Right ventricle myocardium inferior (tissue), 1 donor: ENCODE measurements at regions not wholly inside any gene's neighbourhood (a gene's known extent, or its start where the extent isn't known, plus 50 kb on each side); places are given as distances from the start of the nearest gene placed in this dataset.
"Not testable (repeated sequence)": the region's sequence is repeated elsewhere in the genome, so short reads cannot be mapped to it uniquely, and the experiment has no call there.

Experiments
- ATAC-seq: fragments of 200-7000 bp; cut with Tn5 transposase; one replicate; pipeline ENCODE4 v1.9.1; 2020; ENCODE audit warnings: mild to moderate bottlenecking, moderate library complexity
- DNase-seq: peaks from one replicate; pipeline ENCODE4 v3.0.0; 2021; ENCODE audit errors: missing footprints
- intact Hi-C: fragments of 100-400 bp; cut with DNase I; formaldehyde crosslinking; loops from one replicate; pipeline ENCODE4 v1.11.0; 2022
- donor health status: DM: no; HTN: yes; CAD: no; lungs with severe emphysema.

DNA sequence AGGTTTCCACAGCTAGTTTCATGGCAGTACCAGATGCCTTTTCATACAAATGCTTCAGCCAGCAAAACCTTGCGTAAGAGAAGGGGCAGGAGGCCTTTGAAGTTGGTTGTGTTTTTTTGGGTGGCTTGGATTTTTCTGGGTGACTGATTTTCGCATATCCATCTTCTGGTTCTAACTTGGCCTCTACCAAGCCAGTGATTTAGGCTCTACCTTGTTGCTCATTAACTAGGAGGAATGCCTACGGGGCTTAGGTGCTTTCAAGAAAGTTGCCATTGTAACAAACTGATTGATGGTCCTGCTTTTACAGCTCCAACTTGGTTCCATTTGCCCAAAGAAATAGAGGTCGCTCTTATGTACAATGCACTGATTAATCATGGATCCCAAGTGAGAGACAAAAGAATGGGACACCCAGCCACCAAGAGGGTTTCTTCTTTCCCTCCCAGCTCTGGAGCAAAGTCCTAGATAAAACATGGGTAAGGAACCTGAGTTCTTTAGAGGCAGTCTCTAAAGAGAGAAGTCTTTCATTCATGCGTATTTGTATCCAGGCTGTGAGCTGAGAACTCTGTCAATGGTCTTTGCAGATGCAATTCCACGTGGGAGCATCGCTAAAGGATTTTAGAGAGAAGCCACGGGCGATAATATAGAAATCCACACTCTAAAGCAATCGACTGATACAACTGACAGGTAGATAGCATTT, 92.1 kb upstream of the FGFR2 start:
- intact Hi-C loops, result no loop called here
- no peak for ATAC-seq
- DNase-seq, result no peak

DNA sequence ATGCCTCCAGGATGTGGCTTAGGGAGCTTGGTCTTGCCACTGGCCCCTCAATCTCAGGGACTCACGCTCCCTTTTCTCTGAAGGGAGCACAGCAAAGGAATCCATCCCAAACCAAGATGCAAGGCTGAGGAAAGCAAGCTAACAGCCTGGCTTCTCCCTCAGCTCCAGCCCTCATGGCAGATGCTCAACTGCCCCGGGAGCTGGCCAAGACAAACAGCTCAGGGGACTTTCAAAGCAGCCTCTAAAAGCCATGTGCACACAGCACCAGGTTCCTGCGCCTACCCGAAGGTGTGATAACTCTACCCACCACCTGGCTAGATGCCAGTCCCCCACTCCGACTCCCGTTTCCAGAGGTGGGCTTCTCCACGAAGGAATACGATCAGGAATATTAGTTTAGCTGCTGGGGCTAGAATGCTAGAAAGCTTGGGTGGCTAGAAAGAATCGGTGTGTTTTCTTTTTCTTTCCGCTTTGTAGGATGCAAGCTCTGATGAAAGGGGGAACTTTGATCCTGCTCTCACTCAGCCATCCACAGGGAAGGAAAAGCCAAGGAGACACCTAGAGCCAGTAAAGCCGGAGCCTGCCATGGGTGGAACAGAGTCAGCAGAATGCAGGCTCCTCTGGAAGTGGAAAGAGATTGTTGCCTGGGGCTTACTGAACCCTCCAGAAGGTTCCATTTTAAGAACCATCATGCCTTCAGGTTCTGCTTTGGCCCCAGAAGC, 89.0 kb upstream of the FGFR2 start:
- ATAC-seq (no peak), DNase-seq (no peak)
- intact Hi-C loops, result no loop called here

DNA sequence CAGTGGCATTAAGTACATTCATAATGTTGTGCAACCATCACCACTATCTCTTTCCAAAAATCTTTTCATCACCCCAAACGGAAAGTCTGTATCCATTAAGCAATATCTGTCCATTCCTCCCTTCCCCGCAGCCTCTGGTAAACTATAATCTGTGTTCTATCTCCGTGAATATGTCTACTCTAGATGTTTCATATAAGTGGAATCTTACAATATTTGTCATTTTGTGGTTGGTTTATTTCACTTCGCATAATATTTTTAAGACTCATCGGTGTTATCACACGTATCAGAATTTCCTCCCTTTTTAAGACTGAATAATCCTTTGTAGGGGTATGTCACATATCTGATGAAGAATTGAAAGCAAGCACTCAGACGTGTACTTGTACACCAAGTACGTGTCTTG, 86.0 kb upstream of the FGFR2 start:
- ATAC-seq (no peak), DNase-seq (no peak)
- intact Hi-C loops, result no loop called here

DNA sequence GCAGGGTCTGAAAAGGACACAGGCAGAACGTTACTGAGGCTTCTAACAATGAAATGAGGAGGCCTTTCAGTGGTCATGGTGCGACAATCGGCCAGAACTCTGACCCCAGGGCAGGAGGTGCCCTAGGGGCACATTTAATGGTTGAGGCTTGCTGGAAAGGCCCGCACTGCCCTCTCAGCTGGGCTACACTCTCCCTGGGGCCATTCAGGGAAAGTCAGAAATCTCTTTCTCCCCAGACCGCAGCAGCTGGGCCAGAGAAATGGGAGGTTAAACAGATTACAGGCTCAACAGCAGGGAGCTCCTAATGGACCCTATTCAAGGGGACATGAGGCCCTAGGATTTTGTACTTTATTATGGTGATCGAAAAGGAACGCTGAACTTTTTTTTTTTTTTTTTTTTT, 85.6 kb upstream of the FGFR2 start:
- DNase-seq (no peak), ATAC-seq (no peak)
- intact Hi-C loops, result no loop called here

DNA sequence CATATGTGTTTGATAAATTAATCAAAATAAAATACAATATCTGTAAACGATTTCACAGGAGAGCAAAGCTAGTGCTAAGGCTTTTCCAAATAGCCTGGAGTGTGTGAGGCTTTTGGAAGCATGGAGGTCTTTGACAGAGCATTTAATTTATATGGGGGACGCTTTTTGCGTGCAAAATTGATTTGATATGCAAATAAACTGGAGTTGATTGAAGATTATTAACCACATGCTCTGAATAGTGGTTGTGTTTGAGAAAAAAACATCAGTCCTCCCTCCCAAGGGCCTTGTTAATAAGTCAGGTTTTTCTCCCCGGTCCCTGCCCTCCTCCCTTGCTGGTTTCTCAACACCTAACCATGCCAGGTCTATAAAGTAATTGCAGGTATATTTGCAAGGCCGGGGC, 85.1 kb upstream of the FGFR2 start:
- ATAC-seq, result no peak
- intact Hi-C loops, result no loop called here
- DNase-seq, result no peak

DNA sequence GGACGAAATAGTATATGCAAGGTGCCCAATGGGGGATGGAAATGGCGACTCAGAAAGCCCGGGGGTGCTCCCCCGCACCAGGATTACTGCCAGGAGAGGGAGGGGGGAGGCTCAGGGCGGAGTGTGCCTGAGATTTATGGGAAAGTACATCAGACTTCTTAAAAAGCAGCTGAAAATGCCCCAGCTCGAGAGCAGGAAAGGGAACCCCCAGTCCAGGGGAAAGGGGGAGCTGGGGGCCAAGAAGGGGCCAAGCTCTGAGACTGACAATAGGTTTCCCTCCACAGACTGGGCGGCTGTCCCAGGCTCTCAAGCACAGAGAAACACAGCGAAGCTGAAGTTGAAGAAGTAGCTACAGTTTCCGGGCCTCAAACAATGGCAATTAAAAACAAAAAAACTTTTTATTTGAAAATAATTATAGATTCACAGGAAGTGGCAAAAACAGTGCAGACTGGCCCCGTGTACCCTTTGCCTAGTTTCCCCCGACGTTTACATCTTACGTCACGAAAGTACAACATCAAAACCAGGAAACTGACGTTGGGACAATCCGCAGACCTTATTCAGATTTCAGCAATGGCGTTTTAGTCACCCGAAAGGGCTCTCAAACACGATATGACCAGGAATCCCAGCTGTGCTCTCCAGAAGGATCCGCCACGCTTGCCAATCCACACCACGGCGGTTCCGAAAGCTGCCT, 83.9 kb upstream of the FGFR2 start:
- ATAC-seq, result no peak

DNA sequence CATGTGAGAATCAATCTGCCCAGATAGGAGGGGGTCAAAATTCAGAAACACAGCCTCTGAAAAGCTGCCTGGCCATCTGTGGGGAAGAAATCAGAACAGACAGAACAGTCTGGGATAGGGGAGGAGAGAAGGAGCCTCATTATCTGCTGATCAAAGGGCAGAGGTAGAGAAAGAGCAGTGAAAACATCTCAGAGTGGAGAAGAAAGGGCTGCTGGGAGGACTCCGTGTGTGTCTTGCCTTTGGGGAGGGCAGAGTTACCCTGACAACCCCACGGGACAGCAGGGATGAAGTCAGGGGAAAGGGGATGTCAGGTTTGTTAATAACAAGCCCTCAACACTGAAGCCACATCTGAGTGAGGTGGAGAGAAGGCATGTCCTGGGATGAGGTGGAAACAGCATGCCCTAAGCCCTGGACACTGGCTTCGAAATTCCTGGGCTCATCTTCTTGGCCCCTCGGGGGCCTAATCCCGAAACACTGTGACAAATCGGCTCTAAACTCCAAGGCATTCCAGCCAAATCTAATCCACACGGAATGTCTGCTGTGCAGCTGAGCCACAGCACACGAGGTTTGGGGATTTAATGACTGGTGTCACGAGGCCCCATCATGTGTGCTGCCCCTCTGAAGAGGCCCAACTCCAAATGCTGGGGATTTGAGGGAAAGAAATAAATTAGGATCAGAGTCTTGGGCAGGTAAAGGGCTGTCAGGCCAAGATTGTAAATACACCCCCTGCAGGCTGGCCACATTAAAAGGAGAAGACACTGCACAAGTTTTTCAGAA, 82.8 kb upstream of the FGFR2 start:
- ATAC-seq (no peak), DNase-seq (no peak)
- intact Hi-C loops, result no loop called here

More for the DNA sequence above, 83.9 kb upstream of the FGFR2 start:
- intact Hi-C loops, result no loop called here
- DNase-seq, result no peak

DNA sequence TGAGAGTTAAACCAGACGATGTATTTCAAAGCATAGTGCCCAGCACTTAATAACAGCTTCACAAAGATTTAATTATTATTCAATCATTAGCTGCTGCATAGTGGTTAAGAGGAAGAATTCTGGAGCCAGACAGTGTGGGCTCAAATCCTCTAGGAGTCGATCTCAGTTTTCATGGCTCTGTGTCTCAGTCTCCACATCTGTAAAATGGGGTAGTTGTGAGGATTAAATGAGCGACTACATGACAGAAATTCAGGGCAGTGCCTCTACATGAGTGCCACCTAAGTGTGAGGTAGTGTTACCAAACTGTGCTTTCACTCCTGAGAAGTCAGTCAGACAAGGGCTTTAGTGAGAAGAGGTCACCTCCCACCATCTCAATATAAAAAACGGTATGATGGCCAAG, 81.7 kb upstream of the FGFR2 start:
- intact Hi-C loops, result no loop called here
- no peak for ATAC-seq
- no peak for DNase-seq

DNA sequence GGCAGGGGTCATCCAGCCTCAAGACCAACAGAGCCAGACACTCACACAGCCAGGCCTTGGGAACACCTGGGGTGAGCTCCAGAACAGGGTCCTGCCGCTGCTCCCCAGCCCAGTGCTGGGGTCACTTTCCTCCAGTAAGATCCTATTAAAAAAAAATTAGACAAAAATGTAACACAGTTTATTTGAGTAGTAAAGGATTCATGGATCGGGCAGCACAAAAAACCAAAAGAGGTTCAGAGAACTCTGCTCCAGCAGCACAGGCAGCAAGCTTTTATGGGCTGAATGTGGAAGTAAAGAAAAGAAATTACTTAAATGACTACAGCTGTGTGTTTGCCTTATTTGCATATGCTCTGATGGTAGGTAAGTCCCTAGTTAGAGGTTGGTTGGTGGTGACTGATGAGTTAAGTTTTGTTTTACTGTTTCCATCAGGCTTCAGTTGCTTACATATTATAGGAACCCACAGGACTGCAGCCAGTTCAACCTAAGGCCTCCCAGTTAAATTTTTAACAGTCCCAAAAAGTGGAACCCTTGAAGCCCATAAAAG, 80.5 kb upstream of the FGFR2 start:
- no peak for ATAC-seq
- intact Hi-C loops, result no loop called here
- DNase-seq, result no peak

DNA sequence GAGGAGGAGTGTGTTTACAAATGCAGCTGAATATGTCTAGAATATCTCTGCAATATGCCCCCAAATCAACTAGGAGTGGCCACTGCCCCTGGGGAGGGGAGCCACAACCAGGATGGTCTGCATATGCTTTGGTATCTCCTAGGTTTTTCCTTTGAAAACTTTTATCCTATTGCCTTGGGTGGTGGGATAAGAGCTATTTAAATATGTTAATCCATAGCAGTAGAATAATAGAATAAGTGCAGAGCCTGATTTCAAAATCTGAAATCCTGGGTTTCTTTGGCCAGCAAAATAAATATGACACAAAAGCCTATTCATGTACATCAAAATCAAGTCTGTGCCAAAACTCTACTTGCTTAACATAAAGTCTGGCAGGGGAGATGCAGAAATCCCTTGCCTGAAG, 79.6 kb upstream of the FGFR2 start:
- intact Hi-C loops, result no loop called here
- ATAC-seq, result no peak

DNA sequence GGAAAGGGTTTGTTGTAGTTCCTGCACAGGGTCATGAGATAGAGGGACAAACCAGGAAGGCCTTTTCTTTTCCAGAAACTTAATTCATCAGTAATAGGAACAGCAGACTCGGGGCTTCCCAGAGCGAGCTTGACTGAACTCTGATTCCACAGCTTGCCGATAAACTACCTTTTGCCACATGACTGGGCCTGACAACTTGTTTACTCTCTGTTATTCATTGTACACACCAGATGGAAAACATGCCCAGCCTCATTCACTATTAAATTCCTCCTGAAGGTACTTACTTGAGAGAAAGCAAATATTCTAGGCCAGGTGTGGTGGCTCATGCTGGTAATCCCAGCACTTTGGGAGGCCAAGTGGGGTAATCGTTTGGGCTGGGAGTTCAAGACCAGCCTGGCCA, 77.1 kb upstream of the FGFR2 start:
- intact Hi-C loops, result no loop called here
- DNase-seq, result no peak
- ATAC-seq, result no peak

More for the DNA sequence above, 79.6 kb upstream of the FGFR2 start:
- no peak for DNase-seq

DNA sequence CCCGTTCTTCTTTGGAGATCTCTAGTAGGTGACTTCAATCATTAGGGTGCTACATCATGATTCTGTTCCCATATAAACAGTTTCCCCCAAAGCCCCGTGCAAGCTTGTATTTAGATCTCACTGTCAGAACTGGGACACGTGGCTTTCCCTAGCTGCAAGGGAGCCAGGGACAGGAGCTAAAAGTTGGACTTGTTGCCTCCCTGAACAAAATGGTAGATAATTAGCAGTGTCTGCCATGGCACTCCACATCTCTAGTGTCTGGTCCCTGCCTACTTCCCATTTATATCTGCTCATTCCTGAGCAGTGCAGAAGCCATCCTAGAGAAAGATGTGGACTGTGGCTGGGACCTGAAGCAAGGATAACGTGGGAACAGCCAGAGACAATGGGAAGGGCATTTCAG, 76.6 kb upstream of the FGFR2 start:
- DNase-seq, result no peak
- intact Hi-C loops, result no loop called here
- ATAC-seq, result no peak

DNA sequence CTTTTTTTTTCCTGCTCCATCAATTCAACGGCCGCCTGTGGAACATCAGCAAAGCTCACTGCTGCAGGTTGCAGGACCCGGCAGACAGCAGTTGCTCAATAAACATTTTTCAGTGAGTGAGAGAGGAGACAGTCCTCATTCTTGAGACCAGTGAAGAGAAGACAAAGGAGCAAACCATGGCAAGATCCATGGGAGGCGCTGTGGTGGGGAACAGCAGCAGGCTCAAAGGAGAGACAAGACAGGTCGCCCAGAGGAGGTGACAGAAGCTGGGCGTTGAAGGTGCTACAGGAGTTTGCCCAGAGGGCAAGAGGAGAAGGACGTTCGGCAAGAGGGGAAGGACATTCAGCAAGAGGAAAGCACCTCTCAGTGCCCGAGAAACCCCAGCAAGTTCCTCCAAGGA, 74.5 kb upstream of the FGFR2 start:
- ATAC-seq (no peak), DNase-seq (no peak)
- intact Hi-C loops, result no loop called here

DNA sequence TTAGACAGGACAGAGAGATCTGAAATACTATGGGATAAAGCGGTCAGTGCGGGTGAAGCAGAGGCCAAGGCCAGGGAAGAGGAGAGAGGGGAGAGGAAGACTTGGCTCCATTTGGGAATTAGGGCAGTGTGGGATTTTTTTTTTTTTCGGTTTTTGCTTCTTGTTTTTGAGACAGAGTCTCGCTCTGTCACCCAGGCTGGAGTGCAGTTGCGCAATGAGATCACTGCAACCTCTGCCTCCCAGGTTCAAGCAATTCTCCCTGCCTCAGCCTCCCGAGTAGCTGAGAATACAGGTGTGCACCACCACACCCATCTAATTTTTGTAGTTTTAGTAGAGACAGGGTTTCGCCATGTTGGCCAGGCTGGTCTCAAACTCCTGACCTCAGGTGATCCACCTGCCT, 71.6 kb upstream of the FGFR2 start:
- ATAC-seq, intact Hi-C loops, DNase-seq: not testable (repeated sequence)

DNA sequence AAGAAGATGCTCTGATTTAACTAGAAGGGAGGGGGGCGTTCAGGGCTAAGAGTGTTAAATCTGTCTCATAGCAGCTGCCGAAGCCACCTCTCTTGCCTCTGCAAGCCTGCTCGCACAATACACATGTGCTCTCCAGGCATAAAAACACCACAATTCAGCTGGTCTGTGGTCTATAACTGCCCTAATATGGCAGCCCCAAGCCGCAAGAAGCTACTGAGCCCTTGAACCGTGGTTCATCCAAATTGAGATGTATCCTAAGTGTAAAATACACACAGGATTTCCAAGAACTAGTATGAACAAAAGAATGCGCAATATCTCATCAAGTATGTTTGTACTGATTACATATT, 70.8 kb upstream of the FGFR2 start:
- intact Hi-C loops, result no loop called here
- ATAC-seq (peak; percentile 26), DNase-seq (no peak)

DNA sequence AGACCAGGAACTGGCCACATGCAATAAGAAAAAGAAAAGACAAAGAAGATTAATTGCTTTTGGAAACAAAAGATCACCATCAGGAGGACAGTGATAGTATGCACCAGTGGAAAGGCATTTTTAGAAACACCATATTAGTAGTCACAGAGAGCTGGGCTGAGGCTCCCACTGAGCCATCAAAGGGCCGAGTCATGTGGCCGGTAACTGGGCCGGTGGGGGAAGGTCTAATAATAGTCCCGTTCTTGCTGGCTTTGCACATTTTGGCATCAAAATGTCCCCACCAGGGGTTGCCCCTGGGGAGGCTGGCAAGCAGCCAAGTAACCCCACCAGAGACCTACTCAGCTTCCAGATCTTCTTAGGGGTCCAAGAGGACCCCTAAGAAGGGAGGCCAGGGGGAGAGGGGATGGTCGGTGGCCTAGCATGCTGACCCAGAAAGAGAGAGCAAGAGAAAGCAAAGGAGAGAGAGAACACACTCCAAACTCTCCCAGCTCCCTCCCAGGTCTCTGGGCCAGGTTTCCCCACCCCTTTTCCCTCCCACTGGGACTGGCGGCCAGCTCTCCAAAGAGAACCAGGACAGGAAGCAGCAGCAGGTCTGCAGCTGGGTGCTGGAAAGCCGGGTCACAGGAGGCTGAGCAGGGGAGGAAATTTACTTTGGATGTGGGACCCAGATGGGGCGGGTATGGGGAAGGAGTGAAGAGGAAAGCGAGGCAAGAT, 70.2 kb upstream of the FGFR2 start:
- intact Hi-C loops, result no loop called here
- ATAC-seq, result peak; percentile 79
- DNase-seq, result no peak

DNA sequence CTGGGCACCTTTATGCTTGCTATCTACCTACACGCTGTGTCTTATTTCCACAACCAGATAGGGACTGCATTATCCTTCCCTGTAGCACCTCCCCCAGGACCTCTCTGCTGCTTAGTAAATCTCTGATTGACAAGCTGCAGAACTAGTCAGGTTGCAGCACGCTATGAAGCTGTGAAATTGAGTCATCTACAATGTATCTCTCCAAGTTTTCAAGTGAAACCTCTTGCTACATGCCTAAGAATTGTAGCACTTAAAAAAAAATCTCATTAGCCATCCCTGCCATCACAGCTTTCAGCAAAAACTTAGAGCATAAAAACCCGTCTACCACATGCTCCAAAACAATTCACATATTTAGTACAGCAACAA, 69.7 kb upstream of the FGFR2 start:
- DNase-seq, result no peak
- intact Hi-C loops, result no loop called here
- ATAC-seq, result no peak

DNA sequence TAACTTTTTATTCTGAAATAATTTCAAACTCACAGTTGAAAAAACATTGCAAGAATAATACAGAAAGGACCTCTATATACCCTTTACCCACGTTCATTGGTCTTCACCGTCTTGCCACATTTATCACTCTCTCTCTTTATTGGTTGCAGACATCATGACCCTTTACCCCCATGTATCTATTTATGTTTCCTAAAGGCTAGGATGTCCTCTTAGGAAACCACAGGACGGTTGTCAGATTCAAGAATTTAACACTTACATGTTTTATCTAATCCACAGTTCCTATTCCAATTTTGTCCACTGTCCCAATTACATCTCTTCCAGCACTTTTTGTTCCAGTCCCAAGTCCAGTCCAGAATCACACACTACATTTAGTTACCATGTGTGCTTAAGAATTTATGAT, 67.6 kb upstream of the FGFR2 start:
- no peak for ATAC-seq
- intact Hi-C loops, result no loop called here
- no peak for DNase-seq

DNA sequence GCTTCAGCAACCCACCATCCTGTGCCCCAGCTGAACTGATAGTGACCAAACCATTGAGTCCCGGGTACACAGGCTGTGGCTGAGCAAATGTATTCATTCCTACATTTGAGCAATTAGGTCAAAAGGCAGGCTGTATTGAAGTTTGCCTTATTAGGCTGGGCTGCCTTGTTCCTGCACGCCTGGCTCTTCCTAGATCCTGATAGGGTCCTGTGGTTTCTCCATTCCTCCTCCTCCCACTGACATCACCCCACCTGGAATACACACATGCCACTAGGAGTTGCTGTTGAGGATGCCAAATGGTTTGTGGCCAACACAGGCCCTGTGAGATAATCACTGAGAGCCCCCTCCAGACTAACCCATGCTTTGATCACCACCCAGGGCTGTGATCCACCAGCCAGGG, 66.4 kb upstream of the FGFR2 start:
- ATAC-seq (no peak), DNase-seq (no peak)
- intact Hi-C loops, result no loop called here
